OCI-LY7 (cell line): ENCODE measurements at regions not wholly inside any gene's neighbourhood (a gene's known extent, or its start where the extent isn't known, plus 50 kb on each side); places are given as distances from the start of the nearest gene placed in this dataset.

Experiments
- BruUV-seq: library from RNA; stranded (reverse); fragments of 400-500 nt; replicated peaks from 2 replicates; lab custom pipeline; 2021; lab: Mats Ljungman, UMichigan
- CTCF ChIA-PET: fragments of 300-600 bp; sonication (Branson Sonifier 250); formaldehyde crosslinking; loops from one replicate; lab custom pipeline; 2022; ENCODE audit warnings: antibody characterized with exemption; ENCODE audit not compliant: unreplicated experiment; lab: Charles Lee
- POLR2A ChIA-PET: fragments of 300-600 bp; sonication (Branson Sonifier 250); formaldehyde crosslinking; loops from one replicate; lab custom pipeline; 2022; ENCODE audit warnings: antibody characterized with exemption; lab: Charles Lee
- DNase-seq: peaks from one replicate; pipeline ENCODE4 v3.0.0-alpha.2; 2015; ENCODE audit warnings: low spot score
- H2AFZ ChIP-seq: fragments of 200-600 bp; sonication (generic), shearing (Covaris generic); 2 replicates; pipeline ENCODE4 v1.6.1; 2014; ENCODE audit warnings: mild to moderate bottlenecking, antibody characterized with exemption, low read length, moderate library complexity
- H3K27ac ChIP-seq: fragments of 200-600 bp; sonication (generic); 2 replicates; pipeline ENCODE4 v1.5.1; 2014; ENCODE audit warnings: mixed run types, low read depth, mild to moderate bottlenecking, moderate library complexity, low read length, inconsistent platforms; ENCODE audit not compliant: poor library complexity, severe bottlenecking
- H3K36me3 ChIP-seq: fragments of 200-600 bp; sonication (generic); 2 replicates; pipeline ENCODE4 v1.6.1; 2014; ENCODE audit warnings: mild to moderate bottlenecking, antibody characterized with exemption, low read length, moderate library complexity, mixed read lengths; ENCODE audit not compliant: insufficient read depth
- H3K4me1 ChIP-seq: fragments of 200-600 bp; sonication (generic); 2 replicates; pipeline ENCODE4 v1.5.1; 2014; ENCODE audit warnings: mild to moderate bottlenecking, low read length; ENCODE audit not compliant: insufficient read depth, poor library complexity, severe bottlenecking
- H3K4me2 ChIP-seq: fragments of 200-600 bp; sonication (generic); 2 replicates; pipeline ENCODE4 v1.6.1; 2014; ENCODE audit warnings: mild to moderate bottlenecking, low read length
- H3K4me3 ChIP-seq: fragments of 200-600 bp; sonication (generic); 2 replicates; pipeline ENCODE4 v1.5.1; 2014; ENCODE audit warnings: mild to moderate bottlenecking, low read depth, low read length; ENCODE audit not compliant: poor library complexity, severe bottlenecking
- H3K79me2 ChIP-seq: fragments of 200-600 bp; sonication (generic); 2 replicates; pipeline ENCODE4 v1.6.1; 2016; ENCODE audit warnings: low read depth, mild to moderate bottlenecking, low read length, moderate library complexity, mixed read lengths; ENCODE audit not compliant: insufficient read depth
- H3K9me2 ChIP-seq: fragments of 200-600 bp; sonication (generic); 2 replicates; pipeline ENCODE4 v1.6.1; 2016; ENCODE audit warnings: mild to moderate bottlenecking, low read length, mixed read lengths; ENCODE audit not compliant: insufficient read depth
- H3K9me3 ChIP-seq: fragments of 200-600 bp; sonication (generic); 2 replicates; pipeline ENCODE4 v1.6.1; 2014; ENCODE audit warnings: mild to moderate bottlenecking, mixed run types, low read length, mixed read lengths
- H4K20me1 ChIP-seq: fragments of 200-600 bp; sonication (generic); 2 replicates; pipeline ENCODE4 v1.6.1; 2014; ENCODE audit warnings: mild to moderate bottlenecking, antibody characterized with exemption, low read length, moderate library complexity, mixed read lengths; ENCODE audit not compliant: insufficient read depth
- EZH2phosphoT487 ChIP-seq: fragments of 200-600 bp; sonication (generic); IDR thresholded peaks from 2 replicates; pipeline ENCODE4 v1.6.1; 2018; ENCODE audit warnings: low read depth, borderline replicate concordance, mild to moderate bottlenecking, mixed run types, antibody characterized with exemption, low read length, moderate library complexity, mixed read lengths
- intact Hi-C: fragments of 100-400 bp; cut with micrococcal nuclease; formaldehyde crosslinking; loops from one replicate; pipeline ENCODE4 v1.10.0; 2022; ENCODE audit not compliant: unreplicated experiment
- TF ChIP-seq, protein P1 (sequence below): fragments of 200-600 bp; sonication (generic); conservative IDR thresholded peaks from 2 replicates; pipeline ENCODE4 v1.5.1; 2014; ENCODE audit warnings: mild to moderate bottlenecking, antibody characterized with exemption, low read length, moderate library complexity, mixed read lengths

GRCh38 chr12:86744547-86745212 lies 488.5 kb upstream of the MGAT4C start:
- no peak overlapping the region for H3K4me2 ChIP-seq
- intact Hi-C loops = no loop called here
- POLR2A ChIA-PET = interaction anchor here (0.7 to 1.0 kb wide), 2 partner anchors 14 to 337 kb away, joined by 3 to 4 read pairs; no protein-coding TSS in a partner anchor
- no peak overlapping the region for H2AFZ ChIP-seq
- H4K20me1 ChIP-seq = no peaks in the 10 kb centered on the region
- no peaks in the 10 kb centered on the region for H3K79me2 ChIP-seq
- no peak overlapping the region for H3K27ac ChIP-seq
- H3K36me3 ChIP-seq = no peaks in the 10 kb centered on the region
- H3K4me3 ChIP-seq = no peak overlapping the region
- no peaks in the 10 kb centered on the region for H3K4me1 ChIP-seq
- no peaks in the 10 kb centered on the region for H3K9me3 ChIP-seq
- TF ChIP-seq EZH2phosphoT487 = no peak
- TF ChIP-seq, protein P1, sequence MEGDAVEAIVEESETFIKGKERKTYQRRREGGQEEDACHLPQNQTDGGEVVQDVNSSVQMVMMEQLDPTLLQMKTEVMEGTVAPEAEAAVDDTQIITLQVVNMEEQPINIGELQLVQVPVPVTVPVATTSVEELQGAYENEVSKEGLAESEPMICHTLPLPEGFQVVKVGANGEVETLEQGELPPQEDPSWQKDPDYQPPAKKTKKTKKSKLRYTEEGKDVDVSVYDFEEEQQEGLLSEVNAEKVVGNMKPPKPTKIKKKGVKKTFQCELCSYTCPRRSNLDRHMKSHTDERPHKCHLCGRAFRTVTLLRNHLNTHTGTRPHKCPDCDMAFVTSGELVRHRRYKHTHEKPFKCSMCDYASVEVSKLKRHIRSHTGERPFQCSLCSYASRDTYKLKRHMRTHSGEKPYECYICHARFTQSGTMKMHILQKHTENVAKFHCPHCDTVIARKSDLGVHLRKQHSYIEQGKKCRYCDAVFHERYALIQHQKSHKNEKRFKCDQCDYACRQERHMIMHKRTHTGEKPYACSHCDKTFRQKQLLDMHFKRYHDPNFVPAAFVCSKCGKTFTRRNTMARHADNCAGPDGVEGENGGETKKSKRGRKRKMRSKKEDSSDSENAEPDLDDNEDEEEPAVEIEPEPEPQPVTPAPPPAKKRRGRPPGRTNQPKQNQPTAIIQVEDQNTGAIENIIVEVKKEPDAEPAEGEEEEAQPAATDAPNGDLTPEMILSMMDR = no peak
- no peak for DNase-seq
- H3K9me2 ChIP-seq = no peaks in the 10 kb centered on the region
- BruUV-seq = no TSS peak
- CTCF ChIA-PET = no interaction called here

DNA sequence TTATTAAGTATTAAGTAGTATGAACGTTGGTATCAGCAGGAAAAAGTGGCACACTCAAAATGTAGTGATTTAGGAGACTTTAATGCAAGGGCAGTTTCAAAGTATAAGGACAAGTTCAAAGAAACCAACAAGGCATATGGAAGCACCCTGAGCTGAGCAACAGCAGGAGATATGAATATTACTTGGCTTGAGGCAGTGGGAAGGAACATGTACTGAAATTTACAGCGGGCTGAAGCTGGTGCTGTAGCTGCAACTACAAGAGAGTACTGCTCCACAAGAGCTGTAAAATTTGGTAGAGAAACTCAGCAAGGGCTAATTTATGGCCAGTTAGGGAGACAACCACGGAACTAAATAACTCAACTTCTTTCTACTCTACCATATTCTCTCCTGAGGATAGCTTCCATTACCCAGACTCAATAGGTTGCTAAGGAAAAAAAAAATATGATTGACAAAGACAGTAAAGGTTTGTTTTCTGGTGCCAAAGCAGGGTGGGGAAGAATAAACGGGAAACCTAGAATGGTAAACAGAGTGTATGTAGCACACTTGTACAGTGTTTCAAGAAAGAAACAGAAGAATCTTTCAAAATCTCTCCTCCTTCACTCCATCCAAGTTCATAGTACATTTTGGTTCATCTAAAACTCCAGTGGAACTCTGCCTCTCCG lies 487.8 kb upstream of the MGAT4C start:
- CTCF ChIA-PET = no interaction called here

More for the DNA sequence above, 487.8 kb upstream of the MGAT4C start:
- POLR2A ChIA-PET = interaction anchor here (0.7 to 1.0 kb wide), 2 partner anchors 15 to 336 kb away, joined by 3 to 4 read pairs; no protein-coding TSS in a partner anchor
- no peaks in the 10 kb centered on the region for H3K36me3 ChIP-seq
- no peak overlapping the region for H2AFZ ChIP-seq
- H3K9me3 ChIP-seq = no peaks in the 10 kb centered on the region
- no TSS peak for BruUV-seq
- no peak for DNase-seq
- no peaks in the 10 kb centered on the region for H3K4me1 ChIP-seq
- no peaks in the 10 kb centered on the region for H3K9me2 ChIP-seq
- intact Hi-C loops = no loop called here
- H3K4me3 ChIP-seq = no peak overlapping the region
- H4K20me1 ChIP-seq = no peaks in the 10 kb centered on the region
- H3K4me2 ChIP-seq = no peak overlapping the region
- H3K27ac ChIP-seq = no peak overlapping the region
- TF ChIP-seq EZH2phosphoT487 = no peak
- TF ChIP-seq, protein P1 = no peak
- H3K79me2 ChIP-seq = no peaks in the 10 kb centered on the region
